ENCODE measurements at regions not wholly inside any gene's neighbourhood (a gene's known extent, or its start where the extent isn't known, plus 50 kb on each side); places are given as distances from the start of the nearest gene placed in this dataset.
"Not testable (repeated sequence)": the region's sequence is repeated elsewhere in the genome, so short reads cannot be mapped to it uniquely, and the experiment has no call there.

- DNase-seq: peak in 1 of 5 experiments; percentile 12
These were observed 493.4 kb downstream of the TNS3 start for GRCh38 chr7:47088329-47089067.

GRCh38 chr7:47087866-47088265 is 494.0 kb downstream of the TNS3 start:
- no peak for DNase-seq

GRCh38 chr7:47085491-47086275 is 496.2 kb downstream of the TNS3 start:
- no peak for DNase-seq

GRCh38 chr7:47083476-47084250 is 498.2 kb downstream of the TNS3 start:
- DNase-seq: no peak

- DNase-seq: no peak
These were observed 501.1 kb downstream of the TNS3 start for GRCh38 chr7:47080816-47081215.

- no peak for DNase-seq
These were observed 503.7 kb downstream of the TNS3 start for GRCh38 chr7:47078241-47078640.

- no peak for DNase-seq
These were observed 507.2 kb downstream of the TNS3 start for GRCh38 chr7:47074702-47075153.

GRCh38 chr7:47073284-47073683 is 508.6 kb downstream of the TNS3 start:
- no peak for DNase-seq

- DNase-seq: no peak
These were observed 510.0 kb downstream of the TNS3 start for GRCh38 chr7:47071866-47072265.

GRCh38 chr7:47069385-47070076 is 512.4 kb downstream of the TNS3 start:
- DNase-seq: no peak

- DNase-seq: no peak
These were observed 514.8 kb downstream of the TNS3 start for GRCh38 chr7:47066976-47067614.

GRCh38 chr7:47056731-47057130 is 525.2 kb downstream of the TNS3 start:
- no peak for DNase-seq

- not testable (repeated sequence) for DNase-seq
These were observed 529.2 kb downstream of the TNS3 start for GRCh38 chr7:47052541-47053208.

GRCh38 chr7:47049234-47049774 is 532.6 kb downstream of the TNS3 start:
- no peak for DNase-seq

- no peak for DNase-seq
These were observed 534.5 kb downstream of the TNS3 start for GRCh38 chr7:47047384-47047783.

- DNase-seq: no peak
These were observed 535.0 kb downstream of the TNS3 start for GRCh38 chr7:47046949-47047348.

- no peak for DNase-seq
These were observed 536.5 kb downstream of the TNS3 start for GRCh38 chr7:47045207-47046051.

- DNase-seq: no peak
These were observed 537.3 kb downstream of the TNS3 start for GRCh38 chr7:47044625-47045024.

- DNase-seq: no peak
These were observed 538.6 kb downstream of the TNS3 start for GRCh38 chr7:47043304-47043703.

- no peak for DNase-seq
These were observed 539.2 kb downstream of the TNS3 start for GRCh38 chr7:47042669-47043068.
